Lower leg skin (tissue), 3 donors: ENCODE measurements at regions not wholly inside any gene's neighbourhood (a gene's known extent, or its start where the extent isn't known, plus 50 kb on each side); places are given as distances from the start of the nearest gene placed in this dataset.

Experiments
- CTCF ChIP-seq, 3 donors: fragments of 450-650 bp; IDR thresholded peaks; one replicate each; pipeline ENCODE4 v1.5.1; 2016; ENCODE audit warnings: antibody characterized with exemption in 3 of 3, mild to moderate bottlenecking in 3 of 3, moderate library complexity in 2 of 3
- POLR2A ChIP-seq, 2 donors: fragments of 450-650 bp; IDR thresholded peaks; one replicate each; pipeline ENCODE4 v1.6.1; 2016 to 2017; ENCODE audit warnings: antibody characterized with exemption in 2 of 2, mild to moderate bottlenecking in 1 of 2, moderate library complexity in 1 of 2

GRCh38 chr3:25084016-25084415 is 344.0 kb upstream of the RARB start:
- TF ChIP-seq CTCF (IDR thresholded peaks at IDR 0.05) = no peak
- no peak for TF ChIP-seq POLR2A (IDR thresholded peaks at IDR 0.05)
